Fibroblast of lung (primary cell): ENCODE measurements at regions not wholly inside any gene's neighbourhood (a gene's known extent, or its start where the extent isn't known, plus 50 kb on each side); places are given as distances from the start of the nearest gene placed in this dataset.

Experiments used
- EZH2 ChIP-seq: IDR thresholded peaks from 2 replicates; pipeline ENCODE4 v1.5.1; 2012; ENCODE audit warnings: low read length, control low read depth, mild to moderate bottlenecking; ENCODE audit errors: missing control alignments
- TF ChIP-seq, protein P1 (sequence below), 2 donors: IDR thresholded peaks in 1 of 2; conservative IDR thresholded peaks in 1 of 2; 1 replicate in 1 of 2; 2 replicates in 1 of 2; pipeline ENCODE4 v1.5.1; 2011 to 2012; ENCODE audit warnings: low read length in 2 of 2, control low read depth in 1 of 2, inconsistent platforms in 1 of 2, low read depth in 1 of 2, mild to moderate bottlenecking in 1 of 2

DNA sequence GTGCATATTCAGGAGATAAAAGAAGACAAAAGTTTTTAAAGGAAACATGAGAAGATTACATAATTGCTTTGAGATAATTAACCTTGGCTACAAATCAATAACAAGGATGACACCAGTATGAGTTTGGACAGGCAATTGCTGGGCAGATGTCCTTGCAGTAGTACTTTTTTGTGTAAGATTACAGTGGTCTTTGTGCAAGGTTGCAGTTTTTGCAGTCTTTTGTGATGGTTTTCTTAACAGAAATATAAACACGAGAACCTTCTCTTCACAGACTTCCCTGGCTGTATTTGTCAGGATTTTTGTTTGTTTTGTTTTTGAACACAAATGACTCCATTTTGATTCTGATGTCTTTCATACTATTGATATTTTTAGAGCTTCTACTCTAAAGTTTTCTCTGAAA, 128.3 kb upstream of the ALCAM start:
- no peak for TF ChIP-seq EZH2
- TF ChIP-seq, protein P1, sequence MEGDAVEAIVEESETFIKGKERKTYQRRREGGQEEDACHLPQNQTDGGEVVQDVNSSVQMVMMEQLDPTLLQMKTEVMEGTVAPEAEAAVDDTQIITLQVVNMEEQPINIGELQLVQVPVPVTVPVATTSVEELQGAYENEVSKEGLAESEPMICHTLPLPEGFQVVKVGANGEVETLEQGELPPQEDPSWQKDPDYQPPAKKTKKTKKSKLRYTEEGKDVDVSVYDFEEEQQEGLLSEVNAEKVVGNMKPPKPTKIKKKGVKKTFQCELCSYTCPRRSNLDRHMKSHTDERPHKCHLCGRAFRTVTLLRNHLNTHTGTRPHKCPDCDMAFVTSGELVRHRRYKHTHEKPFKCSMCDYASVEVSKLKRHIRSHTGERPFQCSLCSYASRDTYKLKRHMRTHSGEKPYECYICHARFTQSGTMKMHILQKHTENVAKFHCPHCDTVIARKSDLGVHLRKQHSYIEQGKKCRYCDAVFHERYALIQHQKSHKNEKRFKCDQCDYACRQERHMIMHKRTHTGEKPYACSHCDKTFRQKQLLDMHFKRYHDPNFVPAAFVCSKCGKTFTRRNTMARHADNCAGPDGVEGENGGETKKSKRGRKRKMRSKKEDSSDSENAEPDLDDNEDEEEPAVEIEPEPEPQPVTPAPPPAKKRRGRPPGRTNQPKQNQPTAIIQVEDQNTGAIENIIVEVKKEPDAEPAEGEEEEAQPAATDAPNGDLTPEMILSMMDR (conservative IDR thresholded peaks at IDR 0.05 in 1 of 2, IDR thresholded peaks at IDR 0.05 in 1 of 2; ENCODE audit: low read depth in 1 of 2, low read length in 2 of 2): no peak
